Activated B cell treated with CpG ODN at 0.5 μM for 24 hours (primary cell): ENCODE measurements at regions not wholly inside any gene's neighbourhood (a gene's known extent, or its start where the extent isn't known, plus 50 kb on each side); places are given as distances from the start of the nearest gene placed in this dataset.
"Not testable (repeated sequence)": the region's sequence is repeated elsewhere in the genome, so short reads cannot be mapped to it uniquely, and the experiment has no call there.

Source experiments
- ATAC-seq: fragments of 200-7000 bp; cut with Tn5 transposase; one replicate; pipeline ENCODE4 v1.10.0; 2021; ENCODE audit warnings: low read depth, mild to moderate bottlenecking, moderate library complexity
- CTCF ChIA-PET: fragments of 350-600 bp; sonication (Branson Sonifier 250); formaldehyde crosslinking; loops from one replicate; lab custom pipeline; 2021; ENCODE audit warnings: antibody characterized with exemption; lab: Charles Lee
- POLR2A ChIA-PET: fragments of 350-600 bp; sonication (Branson Sonifier 250); formaldehyde crosslinking; loops from one replicate; lab custom pipeline; 2021; ENCODE audit warnings: antibody characterized with exemption; lab: Charles Lee
- DNase-seq: peaks from one replicate; pipeline ENCODE4 v3.0.0; 2022
- H3K27ac Mint-ChIP-seq: one replicate; pipeline ENCODE4 v1.8.0; 2020; ENCODE audit warnings: mixed read lengths
- H3K27me3 Mint-ChIP-seq: one replicate; pipeline ENCODE4 v1.8.0; 2021; ENCODE audit warnings: mixed read lengths
- H3K36me3 Mint-ChIP-seq: one replicate; pipeline ENCODE4 v1.8.0; 2021; ENCODE audit warnings: low read depth, mixed read lengths
- H3K4me1 Mint-ChIP-seq: one replicate; pipeline ENCODE4 v1.8.0; 2021; ENCODE audit warnings: mixed read lengths
- H3K4me3 Mint-ChIP-seq: one replicate; pipeline ENCODE4 v1.8.0; 2020; ENCODE audit warnings: mild to moderate bottlenecking, mixed read lengths
- H3K9me3 Mint-ChIP-seq: one replicate; pipeline ENCODE4 v1.8.0; 2020; ENCODE audit warnings: mixed read lengths
- CTCF ChIP-seq: fragments of 200-600 bp; IDR thresholded peaks from one replicate; pipeline ENCODE4 v1.8.0; 2022; ENCODE audit warnings: antibody characterized with exemption, mild to moderate bottlenecking
- intact Hi-C: fragments of 100-400 bp; cut with micrococcal nuclease; formaldehyde crosslinking; loops from one replicate; pipeline ENCODE4 v1.15.1; 2024

- Mint-ChIP-seq H3K9me3 (peaks cover 8% of the 10 kb centered on the region), H3K36me3 (no peaks in the 10 kb centered on the region), H3K27me3 (no peaks in the 10 kb centered on the region), H3K4me3 (no peak overlapping the region), H3K4me1 (no peaks in the 10 kb centered on the region), H3K27ac (no peak overlapping the region)
- CTCF ChIA-PET: no interaction called here
- no peak for TF ChIP-seq CTCF
- POLR2A ChIA-PET: no interaction called here
- intact Hi-C loops: no loop called here
- DNase-seq (no peak), ATAC-seq (no peak)
Measured at GRCh38 chr5:60066502-60066901, 173.0 kb upstream of the PDE4D start.

- ChIA-PET CTCF (no interaction called here), POLR2A (no interaction called here)
- no peak for TF ChIP-seq CTCF
- H3K27me3 Mint-ChIP-seq: no peaks in the 10 kb centered on the region
- DNase-seq: no peak
- no peak overlapping the region for H3K27ac Mint-ChIP-seq
- no peak for ATAC-seq
- H3K36me3 Mint-ChIP-seq: no peaks in the 10 kb centered on the region
- H3K4me3 Mint-ChIP-seq: no peak overlapping the region
- no peaks in the 10 kb centered on the region for H3K4me1 Mint-ChIP-seq
- H3K9me3 Mint-ChIP-seq: peaks cover 4% of the 10 kb centered on the region
- intact Hi-C loops: no loop called here
Measured at GRCh38 chr5:60060389-60060788, 166.9 kb upstream of the PDE4D start.

- intact Hi-C loops: no loop called here
- peaks cover 18% of the 10 kb centered on the region for H3K9me3 Mint-ChIP-seq
- DNase-seq (no peak), ATAC-seq (no peak)
- no peaks in the 10 kb centered on the region for H3K27me3 Mint-ChIP-seq
- no peak for TF ChIP-seq CTCF
- ChIA-PET CTCF (no interaction called here), POLR2A (no interaction called here)
- H3K36me3 Mint-ChIP-seq: no peaks in the 10 kb centered on the region
- H3K4me3 Mint-ChIP-seq: no peak overlapping the region
- no peaks in the 10 kb centered on the region for H3K4me1 Mint-ChIP-seq
- no peak overlapping the region for H3K27ac Mint-ChIP-seq
Measured at GRCh38 chr5:60056191-60056590, 162.7 kb upstream of the PDE4D start.

- ATAC-seq (no peak), DNase-seq (no peak)
- H3K4me1 Mint-ChIP-seq: no peaks in the 10 kb centered on the region
- no peak overlapping the region for H3K27ac Mint-ChIP-seq
- intact Hi-C loops: no loop called here
- H3K9me3 Mint-ChIP-seq: peaks cover 18% of the 10 kb centered on the region
- H3K4me3 Mint-ChIP-seq: no peak overlapping the region
- no peaks in the 10 kb centered on the region for H3K36me3 Mint-ChIP-seq
- no peaks in the 10 kb centered on the region for H3K27me3 Mint-ChIP-seq
- TF ChIP-seq CTCF: no peak
- ChIA-PET CTCF (no interaction called here), POLR2A (no interaction called here)
Measured at GRCh38 chr5:60055168-60055567, 161.6 kb upstream of the PDE4D start.

- H3K27me3 Mint-ChIP-seq, ATAC-seq, DNase-seq, H3K36me3 Mint-ChIP-seq, H3K4me1 Mint-ChIP-seq, intact Hi-C loops, H3K9me3 Mint-ChIP-seq, CTCF ChIA-PET, H3K27ac Mint-ChIP-seq, H3K4me3 Mint-ChIP-seq, POLR2A ChIA-PET: not testable (repeated sequence)
Measured at GRCh38 chr5:60041996-60042664, 148.6 kb upstream of the PDE4D start.

GRCh38 chr5:60041508-60041907, 148.0 kb upstream of the PDE4D start:
- H3K4me1 Mint-ChIP-seq, H3K27ac Mint-ChIP-seq, CTCF ChIA-PET, H3K4me3 Mint-ChIP-seq, intact Hi-C loops, H3K9me3 Mint-ChIP-seq, ATAC-seq, H3K27me3 Mint-ChIP-seq, DNase-seq, H3K36me3 Mint-ChIP-seq, POLR2A ChIA-PET: not testable (repeated sequence)
